ENCODE measurements at regions not wholly inside any gene's neighbourhood (a gene's known extent, or its start where the extent isn't known, plus 50 kb on each side); places are given as distances from the start of the nearest gene placed in this dataset.
A peak's percentile ranks its signal among the peaks of the same experiment; 100 is the strongest.

GRCh38 chr6:1257778-1258177 is 54.1 kb upstream of the FOXQ1 start:
- no peak for DNase-seq (ENCODE audit: low read depth)

- DNase-seq (ENCODE audit: low read depth): no peak
These were observed 55.4 kb upstream of the FOXQ1 start for GRCh38 chr6:1256435-1257008.

GRCh38 chr6:1255636-1256365 is 56.1 kb upstream of the FOXQ1 start:
- peak; percentile 55 for DNase-seq (ENCODE audit: low read depth)

GRCh38 chr6:1254326-1254725 is 57.6 kb upstream of the FOXQ1 start:
- DNase-seq (ENCODE audit: low read depth): no peak

GRCh38 chr6:1253816-1254215 is 58.1 kb upstream of the FOXQ1 start:
- DNase-seq (ENCODE audit: low read depth): no peak

GRCh38 chr6:1251198-1252155 is 60.4 kb upstream of the FOXQ1 start:
- no peak for DNase-seq (ENCODE audit: low read depth)

GRCh38 chr6:1250489-1251197 is 61.3 kb upstream of the FOXQ1 start:
- DNase-seq (ENCODE audit: low read depth): no peak

GRCh38 chr6:1247894-1248293 is 64.0 kb upstream of the FOXQ1 start:
- DNase-seq (ENCODE audit: low read depth): no peak

GRCh38 chr6:1247056-1247455 is 64.8 kb upstream of the FOXQ1 start:
- no peak for DNase-seq (ENCODE audit: low read depth)

GRCh38 chr6:1244941-1245340 is 67.0 kb upstream of the FOXQ1 start:
- DNase-seq (ENCODE audit: low read depth): no peak

- no peak for DNase-seq (ENCODE audit: low read depth)
These were observed 67.6 kb upstream of the FOXQ1 start for GRCh38 chr6:1244278-1244677.

GRCh38 chr6:1242446-1242845 is 69.5 kb upstream of the FOXQ1 start:
- DNase-seq (ENCODE audit: low read depth): peak; percentile 4

GRCh38 chr6:1242021-1242420 is 69.9 kb upstream of the FOXQ1 start:
- DNase-seq (ENCODE audit: low read depth): no peak

- DNase-seq (ENCODE audit: low read depth): peak; percentile 49
These were observed 71.1 kb upstream of the FOXQ1 start for GRCh38 chr6:1240766-1241318.

- no peak for DNase-seq (ENCODE audit: low read depth)
These were observed 72.1 kb upstream of the FOXQ1 start for GRCh38 chr6:1239805-1240204.

GRCh38 chr6:1238040-1238439 is 73.9 kb upstream of the FOXQ1 start:
- DNase-seq (ENCODE audit: low read depth): no peak

- no peak for DNase-seq (ENCODE audit: low read depth)
These were observed 74.3 kb upstream of the FOXQ1 start for GRCh38 chr6:1237636-1238035.

GRCh38 chr6:1235825-1236224 is 76.1 kb upstream of the FOXQ1 start:
- DNase-seq (ENCODE audit: low read depth): no peak

GRCh38 chr6:1233924-1234323 is 78.0 kb upstream of the FOXQ1 start:
- DNase-seq (ENCODE audit: low read depth): no peak

- no peak for DNase-seq (ENCODE audit: low read depth)
These were observed 79.3 kb upstream of the FOXQ1 start for GRCh38 chr6:1232578-1232977.

- no peak for DNase-seq (ENCODE audit: low read depth)
These were observed 80.0 kb upstream of the FOXQ1 start for GRCh38 chr6:1231941-1232340.
